ENCODE measurements at regions not wholly inside any gene's neighbourhood (a gene's known extent, or its start where the extent isn't known, plus 50 kb on each side); places are given as distances from the start of the nearest gene placed in this dataset.

DNA sequence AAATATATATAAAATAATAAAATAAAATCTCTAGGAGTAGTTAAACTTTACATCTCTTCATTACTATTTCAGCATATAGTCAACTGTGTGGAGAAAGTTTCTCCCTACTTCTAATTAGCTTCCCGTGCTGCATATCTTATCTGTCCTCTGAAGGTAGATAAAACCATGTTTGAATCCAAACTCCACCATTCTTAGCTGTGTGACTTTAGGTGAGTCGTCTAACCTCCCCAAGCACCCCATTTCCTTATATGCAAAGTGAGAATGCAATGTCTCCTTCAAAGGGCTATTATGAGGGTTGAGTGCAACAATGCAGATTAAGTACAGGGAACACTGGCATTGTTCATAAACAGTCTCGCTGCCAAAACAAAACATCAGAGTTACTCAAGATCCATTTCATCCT is 80.8 kb upstream of the DRD2 start:
- Histone ChIP-seq H3K4me3 (replicated peaks in 1 of 3; ENCODE audit: insufficient read depth in 1 of 3, low read depth in 2 of 3, low read length in 3 of 3) (no peak overlapping the region), H3K9ac (ENCODE audit: insufficient read depth, low read depth, low read length) (no peak overlapping the region), H3K36me3 (replicated peaks in 1 of 2; ENCODE audit: control insufficient read depth in 1 of 2, insufficient read depth in 2 of 2, low read length in 2 of 2) (no peaks in the 10 kb centered on the region), H3K9me3 (ENCODE audit: low read length) (no peaks in the 10 kb centered on the region), H3K27ac (ENCODE audit: extremely low read length, insufficient read depth, low read length) (no peak overlapping the region), H3K27me3 (ENCODE audit: control insufficient read depth in 1 of 2, insufficient read depth in 2 of 2, low read length in 2 of 2) (peaks cover 0 to 7% of the 10 kb centered on the region in 2 experiments; a peak in 1 of 5 replicates), H4K20me1 (ENCODE audit: insufficient read depth, low read length) (no peaks in the 10 kb centered on the region), H3K79me2 (ENCODE audit: insufficient read depth, low read length) (no peaks in the 10 kb centered on the region), H3K4me1 (ENCODE audit: insufficient read depth, low read length) (no peaks in the 10 kb centered on the region), H2AFZ (ENCODE audit: low read length) (no peak overlapping the region), H3K4me2 (ENCODE audit: low read depth, low read length) (no peak overlapping the region)
- TF ChIP-seq, protein P1, sequence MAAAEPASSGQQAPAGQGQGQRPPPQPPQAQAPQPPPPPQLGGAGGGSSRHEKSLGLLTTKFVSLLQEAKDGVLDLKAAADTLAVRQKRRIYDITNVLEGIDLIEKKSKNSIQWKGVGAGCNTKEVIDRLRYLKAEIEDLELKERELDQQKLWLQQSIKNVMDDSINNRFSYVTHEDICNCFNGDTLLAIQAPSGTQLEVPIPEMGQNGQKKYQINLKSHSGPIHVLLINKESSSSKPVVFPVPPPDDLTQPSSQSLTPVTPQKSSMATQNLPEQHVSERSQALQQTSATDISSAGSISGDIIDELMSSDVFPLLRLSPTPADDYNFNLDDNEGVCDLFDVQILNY (CRISPR knock-in tag; conservative IDR thresholded peaks at IDR 0.05) = no peak
- DNase-seq (ENCODE audit: low spot score) = no peak
- in situ Hi-C loops (cut with HindIII; ENCODE audit: extremely low pct_ligation_motif_present, low pct_unique_long_range_greater_than_20kb) = no loop called here
- FAIRE-seq = no peak
- CTCF ChIA-PET (ENCODE audit: low intra/inter-chr PET ratio, low total read pairs) = no interaction called here
- WGBS (ENCODE audit: low lambda C conversion rate) = 5% methylated on average over 3 of the region's 3 CpGs
- POLR2A ChIA-PET = no interaction called here
- intact Hi-C loops (cut with micrococcal nuclease; ENCODE audit: unreplicated experiment) = loop anchor here (5.0 kb wide), 1 partner anchor 306 kb away; no protein-coding TSS in a partner anchor
- no peak for ATAC-seq
- BruUV-seq (replicated peaks) = no TSS peak

GRCh38 chr11:113555071-113555619 is 79.9 kb upstream of the DRD2 start:
- Histone ChIP-seq H2AFZ (ENCODE audit: low read length) (no peak overlapping the region), H3K4me3 (replicated peaks in 1 of 3; ENCODE audit: insufficient read depth in 1 of 3, low read depth in 2 of 3, low read length in 3 of 3) (no peak overlapping the region), H3K27me3 (ENCODE audit: control insufficient read depth in 1 of 2, insufficient read depth in 2 of 2, low read length in 2 of 2) (peaks cover 0 to 7% of the 10 kb centered on the region in 2 experiments; a peak in 1 of 5 replicates), H3K9ac (ENCODE audit: insufficient read depth, low read depth, low read length) (no peak overlapping the region), H3K4me1 (ENCODE audit: insufficient read depth, low read length) (no peaks in the 10 kb centered on the region), H3K4me2 (ENCODE audit: low read depth, low read length) (no peak overlapping the region), H3K79me2 (ENCODE audit: insufficient read depth, low read length) (no peaks in the 10 kb centered on the region), H4K20me1 (ENCODE audit: insufficient read depth, low read length) (no peaks in the 10 kb centered on the region), H3K9me3 (ENCODE audit: low read length) (no peaks in the 10 kb centered on the region), H3K27ac (ENCODE audit: extremely low read length, insufficient read depth, low read length) (no peak overlapping the region), H3K36me3 (replicated peaks in 1 of 2; ENCODE audit: control insufficient read depth in 1 of 2, insufficient read depth in 2 of 2, low read length in 2 of 2) (no peaks in the 10 kb centered on the region)
- 7% methylated on average over 2 of the region's 2 CpGs for WGBS (ENCODE audit: low lambda C conversion rate)
- ChIA-PET CTCF (ENCODE audit: low intra/inter-chr PET ratio, low total read pairs) (no interaction called here), POLR2A (no interaction called here)
- intact Hi-C loops (cut with micrococcal nuclease; ENCODE audit: unreplicated experiment) = loop anchor here (5.0 kb wide), 1 partner anchor 307 kb away; no protein-coding TSS in a partner anchor
- FAIRE-seq (no peak), DNase-seq (ENCODE audit: low spot score) (no peak), ATAC-seq (no peak)
- in situ Hi-C loops (cut with HindIII; ENCODE audit: extremely low pct_ligation_motif_present, low pct_unique_long_range_greater_than_20kb) = no loop called here
- TF ChIP-seq ATF3 (CRISPR knock-in tag; IDR thresholded peaks at IDR 0.05) (no peak), ZNF460 (CRISPR knock-in tag; IDR thresholded peaks at IDR 0.05; ENCODE audit: borderline replicate concordance) (no peak), SNAI1 (CRISPR knock-in tag; IDR thresholded peaks at IDR 0.05; ENCODE audit: borderline replicate concordance) (no peak), HMG20B (CRISPR knock-in tag; conservative IDR thresholded peaks at IDR 0.05) (no peak), CREM (IDR thresholded peaks at IDR 0.05) (no peak), CREM (CRISPR knock-in tag; IDR thresholded peaks at IDR 0.05) (no peak), ZSCAN29 (CRISPR knock-in tag; conservative IDR thresholded peaks at IDR 0.05) (no peak), DR1 (CRISPR knock-in tag; IDR thresholded peaks at IDR 0.05) (no peak), U2AF2 (IDR thresholded peaks at IDR 0.05; ENCODE audit: low read depth, low read length) (no peak), SAFB2 (CRISPR knock-in tag; IDR thresholded peaks at IDR 0.05; ENCODE audit: borderline replicate concordance, low read depth) (no peak), TBL1XR1 (IDR thresholded peaks at IDR 0.05; ENCODE audit: borderline replicate concordance, low read length, partially characterized antibody) (no peak), TRIM24 (CRISPR knock-in tag; IDR thresholded peaks at IDR 0.05) (no peak), ZNF34 (CRISPR knock-in tag; IDR thresholded peaks at IDR 0.05; ENCODE audit: borderline replicate concordance) (no peak), NPAS2 (CRISPR knock-in tag; IDR thresholded peaks at IDR 0.05; ENCODE audit: borderline replicate concordance) (no peak), ZBTB14 (CRISPR knock-in tag; IDR thresholded peaks at IDR 0.05) (no peak)
- TF ChIP-seq, protein P2, sequence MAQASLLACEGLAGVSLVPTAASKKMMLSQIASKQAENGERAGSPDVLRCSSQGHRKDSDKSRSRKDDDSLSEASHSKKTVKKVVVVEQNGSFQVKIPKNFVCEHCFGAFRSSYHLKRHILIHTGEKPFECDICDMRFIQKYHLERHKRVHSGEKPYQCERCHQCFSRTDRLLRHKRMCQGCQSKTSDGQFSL (CRISPR knock-in tag; IDR thresholded peaks at IDR 0.05) = no peak
- no TSS peak for BruUV-seq (replicated peaks)

Measured in HepG2 (cell line).